Neuronal stem cell (in vitro differentiated cells): ENCODE measurements at regions not wholly inside any gene's neighbourhood (a gene's known extent, or its start where the extent isn't known, plus 50 kb on each side); places are given as distances from the start of the nearest gene placed in this dataset.

ENCODE experiments used
- DNase-seq: peaks from one replicate; pipeline ENCODE4 v3.0.0-alpha.2; 2013; ENCODE audit warnings: low spot score
- H2AFZ ChIP-seq: one replicate; pipeline ENCODE4 v1.6.1; 2013; ENCODE audit warnings: mild to moderate bottlenecking, low read length, inconsistent platforms
- H2AK5ac ChIP-seq: 2 replicates; pipeline ENCODE4 v1.6.1; 2013; ENCODE audit warnings: low read depth, mild to moderate bottlenecking, inconsistent platforms, low read length, moderate library complexity, mixed read lengths
- H2BK120ac ChIP-seq: 2 replicates; pipeline ENCODE4 v1.6.1; 2013; ENCODE audit warnings: low read depth, mild to moderate bottlenecking, inconsistent platforms, low read length, moderate library complexity, mixed read lengths
- H2BK12ac ChIP-seq: one replicate; pipeline ENCODE4 v1.6.1; 2013; ENCODE audit warnings: low read length, inconsistent platforms
- H2BK15ac ChIP-seq: 2 replicates; pipeline ENCODE4 v1.6.1; 2013; ENCODE audit warnings: mild to moderate bottlenecking, low read length, inconsistent platforms, mixed read lengths
- H2BK5ac ChIP-seq: one replicate; pipeline ENCODE4 v1.6.1; 2013; ENCODE audit warnings: inconsistent platforms, mild to moderate bottlenecking, low read length, moderate library complexity
- H3K14ac ChIP-seq: one replicate; pipeline ENCODE4 v1.6.1; 2013; ENCODE audit warnings: low read length, inconsistent platforms
- H3K18ac ChIP-seq: 2 replicates; pipeline ENCODE4 v1.6.1; 2013; ENCODE audit warnings: low read length, inconsistent platforms
- H3K23ac ChIP-seq: 2 replicates; pipeline ENCODE4 v1.6.1; 2013; ENCODE audit warnings: low read depth, mild to moderate bottlenecking, mixed read lengths, low read length, inconsistent platforms; ENCODE audit not compliant: poor library complexity
- H3K27ac ChIP-seq: replicated peaks from 3 replicates; pipeline ENCODE4 v1.5.1; 2013; ENCODE audit warnings: low read length, inconsistent platforms
- H3K27me3 ChIP-seq, 3 experiments: 2 replicates each; pipeline ENCODE4 v1.6.1; 2013; ENCODE audit warnings: low read length in 3 of 3, mild to moderate bottlenecking in 2 of 3, inconsistent platforms in 1 of 3, low read depth in 1 of 3, mixed read lengths in 1 of 3, moderate library complexity in 1 of 3; ENCODE audit not compliant: control insufficient read depth in 3 of 3, insufficient read depth in 3 of 3
- H3K36me3 ChIP-seq, 2 donors: replicated peaks in 1 of 2; 2 replicates each; pipeline ENCODE4 v1.6.1; 2013; ENCODE audit warnings: low read length in 2 of 2; ENCODE audit not compliant: control insufficient read depth in 2 of 2, insufficient read depth in 2 of 2
- H3K4ac ChIP-seq: 2 replicates; pipeline ENCODE4 v1.6.1; 2013; ENCODE audit warnings: inconsistent platforms, mild to moderate bottlenecking, low read length, moderate library complexity
- H3K4me1 ChIP-seq, 2 donors: 1 replicate in 1 of 2; 2 replicates in 1 of 2; pipeline ENCODE4 v1.6.1; 2013; ENCODE audit warnings: low read length in 2 of 2, low read depth in 1 of 2; ENCODE audit not compliant: control insufficient read depth in 2 of 2, insufficient read depth in 1 of 2
- H3K4me2 ChIP-seq: one replicate; pipeline ENCODE4 v1.6.1; 2013; ENCODE audit warnings: mild to moderate bottlenecking, low read length, inconsistent platforms; ENCODE audit not compliant: insufficient read depth, poor library complexity, severe bottlenecking
- H3K4me3 ChIP-seq, 2 donors: 2 replicates each; pipeline ENCODE4 v1.5.1; 2013; ENCODE audit warnings: low read length in 2 of 2, mild to moderate bottlenecking in 2 of 2, inconsistent platforms in 1 of 2, moderate library complexity in 1 of 2
- H3K79me1 ChIP-seq: one replicate; pipeline ENCODE4 v1.6.1; 2013; ENCODE audit warnings: low read depth, mild to moderate bottlenecking, inconsistent platforms, low read length, moderate library complexity
- H3K9ac ChIP-seq: one replicate; pipeline ENCODE4 v1.6.1; 2013; ENCODE audit warnings: mild to moderate bottlenecking, low read depth, low read length, inconsistent platforms; ENCODE audit not compliant: poor library complexity
- H3K9me3 ChIP-seq, 2 donors: replicated peaks in 1 of 2; 2 replicates each; pipeline versions ENCODE3 to v1.6.1; 2013; ENCODE audit warnings: low read length in 2 of 2, mild to moderate bottlenecking in 2 of 2, inconsistent platforms in 1 of 2, low read depth in 1 of 2, mixed read lengths in 1 of 2, moderate library complexity in 1 of 2; ENCODE audit not compliant: control insufficient read depth in 2 of 2, insufficient read depth in 1 of 2
- H4K8ac ChIP-seq: one replicate; pipeline ENCODE4 v1.6.1; 2013; ENCODE audit warnings: low read depth, mild to moderate bottlenecking, inconsistent platforms, low read length, moderate library complexity
- H4K91ac ChIP-seq: one replicate; pipeline ENCODE4 v1.6.1; 2013; ENCODE audit warnings: low read length, low read depth, mild to moderate bottlenecking, inconsistent platforms; ENCODE audit not compliant: poor library complexity
- WGBS, 2 donors: extraction: QIAGEN DNeasy Blood & Tissue Kit; methylation state at CpG; one replicate each; pipeline ENCODE4 v1.1.7; 2013; ENCODE audit warnings: missing lambda C conversion rate in 2 of 2, mixed read lengths in 1 of 2; ENCODE audit not compliant: insufficient read length in 2 of 2, insufficient replicate concordance in 1 of 2; ENCODE audit errors: extremely low coverage in 2 of 2; 5-methylcytosine and 5-hydroxymethylcytosine counted together

GRCh38 chr1:34590211-34590623, 164.6 kb upstream of the GJB5 start:
- Histone ChIP-seq H3K14ac (no peak overlapping the region), H3K27me3 (no peaks in the 10 kb centered on the region), H3K79me1 (no peaks in the 10 kb centered on the region), H2AK5ac (no peak overlapping the region), H3K18ac (no peak overlapping the region), H3K4me2 (no peak overlapping the region), H2BK12ac (no peak overlapping the region), H3K4ac (no peak overlapping the region), H3K9me3 (no peaks in the 10 kb centered on the region), H3K4me3 (no peak overlapping the region), H3K9ac (no peak overlapping the region), H3K36me3 (no peaks in the 10 kb centered on the region), H2BK120ac (no peak overlapping the region), H2BK15ac (no peak overlapping the region), H3K4me1 (peaks cover 0 to 2% of the 10 kb centered on the region in 2 donors), H2AFZ (no peak overlapping the region), H2BK5ac (no peak overlapping the region), H3K23ac (no peak overlapping the region), H3K27ac (no peak overlapping the region), H4K91ac (no peak overlapping the region), H4K8ac (no peak overlapping the region)
- no peak for DNase-seq
- WGBS, 2 donors: no CpG with 5 or more reads among the region's 4 CpGs

GRCh38 chr1:34591751-34592629, 162.9 kb upstream of the GJB5 start:
- no peak overlapping the region for H4K8ac ChIP-seq
- no peak overlapping the region for H2AK5ac ChIP-seq
- H2BK12ac ChIP-seq: no peak overlapping the region
- H3K9ac ChIP-seq: no peak overlapping the region
- H3K36me3 ChIP-seq: no peaks in the 10 kb centered on the region
- H3K4me2 ChIP-seq: no peak overlapping the region
- H3K14ac ChIP-seq: no peak overlapping the region
- H3K9me3 ChIP-seq: no peaks in the 10 kb centered on the region
- H3K23ac ChIP-seq: no peak overlapping the region
- DNase-seq: no peak
- H3K4ac ChIP-seq: no peak overlapping the region
- no peak overlapping the region for H3K27ac ChIP-seq
- H4K91ac ChIP-seq: no peak overlapping the region
- no peaks in the 10 kb centered on the region for H3K79me1 ChIP-seq
- H2AFZ ChIP-seq: no peak overlapping the region
- no CpG with 5 or more reads among the region's 4 CpGs for WGBS, 2 donors
- peaks cover 0 to 2% of the 10 kb centered on the region in 2 donors for H3K4me1 ChIP-seq
- H2BK15ac ChIP-seq: no peak overlapping the region
- no peak overlapping the region for H3K4me3 ChIP-seq
- no peak overlapping the region for H2BK120ac ChIP-seq
- no peak overlapping the region for H2BK5ac ChIP-seq
- H3K18ac ChIP-seq: no peak overlapping the region
- H3K27me3 ChIP-seq: no peaks in the 10 kb centered on the region

GRCh38 chr1:34597877-34598514, 156.9 kb upstream of the GJB5 start:
- DNase-seq: peak; percentile 73
- no peak overlapping the region for H3K14ac ChIP-seq
- no peaks in the 10 kb centered on the region for H3K27me3 ChIP-seq
- H3K27ac ChIP-seq: no peak overlapping the region
- no peak overlapping the region for H3K4ac ChIP-seq
- no peak overlapping the region for H3K4me3 ChIP-seq
- H3K9me3 ChIP-seq: no peaks in the 10 kb centered on the region
- no peak overlapping the region for H2BK120ac ChIP-seq
- H3K4me1 ChIP-seq: peaks cover 0 to 2% of the 10 kb centered on the region in 2 donors
- no peak overlapping the region for H2AK5ac ChIP-seq
- no peak overlapping the region for H2AFZ ChIP-seq
- peak overlapping the region; percentile 81 for H3K18ac ChIP-seq
- WGBS, 2 donors: no CpG with 5 or more reads among the region's 5 CpGs
- H2BK15ac ChIP-seq: no peak overlapping the region
- no peaks in the 10 kb centered on the region for H3K79me1 ChIP-seq
- no peak overlapping the region for H3K9ac ChIP-seq
- H4K8ac ChIP-seq: no peak overlapping the region
- no peaks in the 10 kb centered on the region for H3K36me3 ChIP-seq
- H2BK12ac ChIP-seq: no peak overlapping the region
- H3K4me2 ChIP-seq: no peak overlapping the region
- no peak overlapping the region for H4K91ac ChIP-seq
- no peak overlapping the region for H3K23ac ChIP-seq
- no peak overlapping the region for H2BK5ac ChIP-seq

- H3K36me3 ChIP-seq: no peaks in the 10 kb centered on the region
- WGBS, 2 donors: no CpG with 5 or more reads among the region's 6 CpGs
These were observed 151.9 kb upstream of the GJB5 start for GRCh38 chr1:34602907-34603306.

More at GRCh38 chr1:34602907-34603306, 151.9 kb upstream of the GJB5 start:
- H3K27me3 ChIP-seq: no peaks in the 10 kb centered on the region
- H3K14ac ChIP-seq: no peak overlapping the region
- no peak overlapping the region for H2BK15ac ChIP-seq
- H3K9me3 ChIP-seq: no peaks in the 10 kb centered on the region
- no peak overlapping the region for H3K27ac ChIP-seq
- no peak overlapping the region for H4K8ac ChIP-seq
- no peak overlapping the region for H3K4me2 ChIP-seq
- H3K4me1 ChIP-seq: peaks cover 0 to 2% of the 10 kb centered on the region in 2 donors
- no peak overlapping the region for H3K18ac ChIP-seq
- H2BK5ac ChIP-seq: no peak overlapping the region
- no peak overlapping the region for H2AK5ac ChIP-seq
- no peak overlapping the region for H3K4me3 ChIP-seq
- H3K4ac ChIP-seq: no peak overlapping the region
- H2BK120ac ChIP-seq: no peak overlapping the region
- H3K9ac ChIP-seq: no peak overlapping the region
- H3K23ac ChIP-seq: no peak overlapping the region
- H2BK12ac ChIP-seq: no peak overlapping the region
- no peaks in the 10 kb centered on the region for H3K79me1 ChIP-seq
- no peak overlapping the region for H2AFZ ChIP-seq
- H4K91ac ChIP-seq: no peak overlapping the region
- DNase-seq: no peak
